HG03175 (cell line): ENCODE measurements at regions not wholly inside any gene's neighbourhood (a gene's known extent, or its start where the extent isn't known, plus 50 kb on each side); places are given as distances from the start of the nearest gene placed in this dataset.

ENCODE experiments used
- ATAC-seq: cut with Tn5 transposase; IDR thresholded peaks from one replicate; pipeline ENCODE4 v1.9.1; 2021; ENCODE audit warnings: mild to moderate bottlenecking, moderate library complexity; ENCODE audit not compliant: unreplicated experiment

DNA sequence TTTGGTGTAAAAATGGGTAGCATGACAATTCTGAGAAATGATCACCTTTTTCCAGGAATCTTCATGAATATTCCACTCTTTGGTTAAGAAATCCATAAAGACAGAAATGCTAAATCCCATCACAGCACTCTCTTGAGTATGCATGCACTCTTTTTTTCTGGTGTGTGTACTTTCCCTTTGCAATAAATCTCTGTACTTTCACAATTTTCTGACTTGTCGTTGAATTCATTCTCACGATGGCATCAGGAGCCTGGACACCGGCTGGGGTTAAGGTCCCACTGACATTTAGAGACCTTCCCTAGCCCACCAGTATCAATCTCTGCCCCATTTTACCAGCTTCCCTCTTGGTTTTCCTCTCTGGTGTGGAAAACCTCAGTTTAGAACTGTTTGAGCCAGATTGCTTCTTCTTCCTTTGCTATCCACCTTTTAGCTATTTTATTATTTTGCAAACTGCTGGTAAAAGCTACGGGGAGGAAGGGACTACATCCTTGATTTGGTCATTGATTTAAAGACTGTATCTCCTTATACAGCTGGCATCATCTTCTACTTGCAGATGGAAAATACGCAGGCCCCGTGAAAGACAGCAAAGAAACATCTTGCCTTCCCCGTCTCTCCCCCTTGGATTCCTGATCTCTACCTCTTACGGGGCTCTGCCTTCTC lies 59.9 kb upstream of the ZFR start:
- ATAC-seq: no peak

DNA sequence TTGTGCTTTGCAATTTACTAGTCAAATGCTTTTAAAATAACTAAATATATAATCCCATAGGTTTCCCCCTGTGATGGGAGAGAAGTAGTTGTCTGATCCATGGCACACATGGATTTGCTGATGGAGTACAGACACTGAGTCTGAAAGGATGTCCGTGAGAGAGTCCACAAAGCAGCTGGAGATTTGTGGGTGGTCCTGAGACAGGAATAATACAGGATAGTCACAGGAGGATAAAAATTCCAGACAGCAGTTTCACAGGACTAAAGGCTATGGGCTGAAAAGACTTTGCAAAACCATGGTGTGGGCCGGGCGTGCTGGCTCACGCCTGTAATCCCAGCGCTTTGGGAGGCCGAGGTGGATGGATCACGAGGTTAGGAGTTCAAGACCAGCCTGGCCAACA lies 58.7 kb upstream of the ZFR start:
- ATAC-seq: no peak

DNA sequence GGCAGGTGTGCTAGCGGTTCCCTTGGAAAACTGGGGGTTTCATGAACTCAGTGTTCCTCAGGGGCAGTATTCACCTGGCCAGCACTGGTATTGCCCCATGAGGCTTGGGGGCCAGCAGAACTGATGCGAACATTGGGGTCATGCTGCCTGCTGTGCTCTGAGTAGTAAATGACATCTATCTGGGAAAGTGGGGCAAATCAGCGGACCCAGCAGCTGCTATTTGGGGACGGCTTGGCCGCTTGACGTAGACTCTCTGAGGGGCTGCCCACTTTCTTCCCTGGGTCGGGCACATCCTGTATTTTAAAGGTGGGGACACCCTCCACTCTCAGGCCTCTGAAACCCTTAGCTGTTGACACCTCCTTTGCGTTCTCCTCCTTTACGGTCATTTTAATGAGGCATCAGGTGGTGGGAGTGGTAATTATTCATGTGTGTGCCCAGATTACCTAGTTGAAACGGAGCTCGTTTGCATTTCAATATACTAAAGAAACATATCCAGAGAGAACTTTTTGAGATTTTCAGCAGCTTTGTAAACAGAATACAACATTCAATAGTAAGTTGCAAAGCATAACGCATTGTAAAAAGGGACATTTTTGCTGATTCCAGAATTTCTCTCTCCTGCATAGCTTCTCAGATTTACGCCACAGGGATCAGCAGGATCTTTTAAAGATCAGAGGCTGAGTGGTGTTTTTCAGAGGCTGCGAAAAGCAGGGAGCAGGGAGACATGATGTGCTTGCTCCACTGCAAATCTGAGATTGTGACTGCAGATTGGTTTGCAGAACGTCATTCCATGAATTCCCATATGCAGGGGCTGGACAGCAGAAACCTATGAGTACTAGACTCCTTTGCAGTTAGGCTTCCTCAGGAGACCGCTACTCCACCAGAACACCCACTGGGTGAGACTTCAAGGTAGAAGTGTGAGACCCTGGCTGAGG lies 56.8 kb upstream of the ZFR start:
- ATAC-seq: no peak

DNA sequence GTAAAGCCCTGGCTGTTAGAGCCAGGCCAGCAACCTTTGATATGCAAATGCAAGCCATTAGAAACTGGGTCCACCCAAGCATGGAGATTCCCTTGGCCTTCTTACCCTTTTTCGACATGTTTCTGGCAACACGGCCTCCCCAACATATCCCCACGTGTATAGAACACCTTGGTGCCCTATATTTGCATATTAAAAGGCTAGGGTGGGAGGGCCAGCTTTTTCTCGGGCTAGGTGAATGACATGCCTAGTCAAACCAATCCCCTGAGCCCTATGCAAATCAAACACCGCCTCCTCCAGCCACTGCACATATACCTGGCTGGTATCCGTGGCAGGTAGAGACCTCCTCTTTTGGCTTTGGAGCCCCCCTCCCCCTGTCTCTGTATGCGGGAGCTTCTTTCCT lies 55.6 kb upstream of the ZFR start:
- ATAC-seq: no peak

DNA sequence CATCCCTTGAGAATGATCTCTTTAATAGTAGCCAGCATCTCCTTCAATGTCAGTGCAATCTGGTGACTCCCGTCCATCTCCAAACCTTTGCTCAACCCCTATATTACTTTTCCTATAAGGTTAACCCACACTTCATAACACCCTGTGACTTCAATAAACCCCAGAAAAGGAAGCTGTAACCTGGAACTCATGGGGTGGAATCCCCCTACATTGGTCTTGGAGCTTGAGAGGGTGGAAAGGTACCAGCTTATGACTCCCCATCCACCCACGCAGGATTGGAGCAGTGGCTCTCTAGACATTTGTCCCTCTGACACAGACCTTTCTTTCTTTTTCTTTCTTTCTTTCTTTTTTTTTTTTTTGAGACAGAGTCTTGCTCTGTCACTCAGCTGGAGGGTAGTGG lies 54.7 kb upstream of the ZFR start:
- ATAC-seq: no peak

DNA sequence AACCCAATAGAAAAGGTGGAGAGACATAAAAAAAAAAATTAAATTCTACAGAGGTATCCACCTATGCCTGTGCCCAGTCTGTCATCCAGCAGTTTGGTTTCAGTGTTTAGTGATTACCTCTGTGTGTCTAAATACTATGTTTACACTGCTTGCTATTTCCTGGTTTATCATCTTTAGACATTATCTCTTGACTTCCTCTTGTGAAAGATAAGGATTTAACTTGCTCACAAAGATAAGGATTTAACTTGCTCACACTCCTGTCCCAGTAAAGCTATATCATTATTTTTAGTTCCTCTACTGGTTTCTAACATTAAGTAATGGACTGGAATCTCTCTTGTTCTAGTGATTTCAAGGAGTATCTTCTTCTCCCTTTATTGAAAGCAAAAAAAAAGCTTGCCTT lies 53.9 kb upstream of the ZFR start:
- no peak for ATAC-seq

DNA sequence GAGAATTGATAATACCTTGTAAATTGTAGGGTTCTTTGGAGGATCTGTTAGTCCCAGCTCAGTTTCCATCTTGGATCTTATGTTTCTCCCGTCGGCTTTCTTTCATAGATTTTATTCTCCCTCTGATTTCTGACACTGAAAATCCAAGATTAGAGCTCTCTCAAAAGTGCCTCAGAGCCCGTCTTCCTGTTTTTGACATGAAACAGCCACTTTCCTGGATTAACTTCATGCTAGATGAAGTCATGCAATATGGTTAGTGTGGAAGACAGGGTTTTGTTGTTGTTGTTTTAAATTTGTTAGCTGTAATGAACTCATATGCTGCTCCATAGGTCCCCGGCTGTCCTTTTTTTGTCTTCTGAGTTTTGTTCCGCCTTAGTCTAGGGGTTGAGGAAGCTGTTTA lies 51.6 kb upstream of the ZFR start:
- no peak for ATAC-seq

DNA sequence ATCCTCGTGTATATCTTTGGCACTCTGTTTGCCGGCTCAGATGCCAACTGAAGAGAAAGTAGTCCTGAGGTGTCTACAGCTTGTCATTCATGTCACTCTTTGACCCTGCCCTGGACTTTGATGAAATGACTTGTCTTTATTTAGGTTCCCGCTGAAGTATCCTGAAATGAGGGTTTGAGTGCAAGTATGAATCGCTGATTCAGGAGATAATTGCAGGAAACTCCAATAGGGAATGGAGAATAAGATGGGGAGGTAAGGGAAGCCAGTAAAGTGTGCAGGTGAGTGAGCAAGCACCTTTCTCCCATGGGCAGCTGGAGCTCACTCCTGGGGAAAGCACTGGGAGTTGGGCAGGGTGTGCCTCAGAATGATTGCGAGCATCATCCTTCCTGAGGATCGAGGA lies 50.3 kb upstream of the ZFR start:
- ATAC-seq: no peak
